RWPE2 (cell line): ENCODE measurements at regions not wholly inside any gene's neighbourhood (a gene's known extent, or its start where the extent isn't known, plus 50 kb on each side); places are given as distances from the start of the nearest gene placed in this dataset.

Experiments
- ATAC-seq: fragments of 200-7000 bp; cut with Tn5 transposase; 3 replicates; pipeline ENCODE4 v1.9.1; 2021; ENCODE audit warnings: low read depth
- DNase-seq: peaks from one replicate; pipeline ENCODE4 v3.0.0-alpha.2; 2020; ENCODE audit warnings: low spot score
- H3K27ac ChIP-seq: fragments of 450-650 bp; 2 replicates; pipeline ENCODE4 v1.5.1; 2017; ENCODE audit warnings: mild to moderate bottlenecking; ENCODE audit not compliant: poor library complexity, severe bottlenecking
- H3K27me3 ChIP-seq: fragments of 250-450 bp; sonication (Bioruptor Pico); 2 replicates; pipeline ENCODE4 v1.5.1; 2021; ENCODE audit warnings: mild to moderate bottlenecking, moderate library complexity; ENCODE audit not compliant: insufficient read depth, poor library complexity, severe bottlenecking
- H3K36me3 ChIP-seq: fragments of 250-450 bp; sonication (Bioruptor Pico); 2 replicates; pipeline ENCODE4 v1.5.1; 2020; ENCODE audit warnings: low read depth, mild to moderate bottlenecking, moderate library complexity
- H3K4me1 ChIP-seq: fragments of 250-450 bp; sonication (Bioruptor Pico); 2 replicates; pipeline ENCODE4 v1.5.1; 2021; ENCODE audit warnings: mild to moderate bottlenecking, moderate library complexity; ENCODE audit not compliant: insufficient read depth, poor library complexity, severe bottlenecking
- H3K4me3 ChIP-seq: fragments of 250-450 bp; sonication (Bioruptor Pico); 2 replicates; pipeline ENCODE4 v1.5.1; 2021; ENCODE audit warnings: mild to moderate bottlenecking, moderate library complexity; ENCODE audit not compliant: severe bottlenecking
- H3K9me3 ChIP-seq: fragments of 250-450 bp; sonication (Bioruptor Pico); 2 replicates; pipeline ENCODE4 v1.5.1; 2021; ENCODE audit warnings: mild to moderate bottlenecking, moderate library complexity; ENCODE audit not compliant: severe bottlenecking
- CTCF ChIP-seq: fragments of 450-650 bp; IDR thresholded peaks from one replicate; pipeline ENCODE4 v1.5.1; 2017; ENCODE audit warnings: mild to moderate bottlenecking, moderate library complexity; ENCODE audit not compliant: poor library complexity, severe bottlenecking

GRCh38 chr9:71279151-71279739 is 157.8 kb upstream of the TRPM3 start:
- H3K9me3 ChIP-seq: no peaks in the 10 kb centered on the region
- H3K27ac ChIP-seq: no peak overlapping the region
- no peaks in the 10 kb centered on the region for H3K4me1 ChIP-seq
- no peak overlapping the region for H3K4me3 ChIP-seq
- no peak for TF ChIP-seq CTCF
- peaks cover 4% of the 10 kb centered on the region for H3K27me3 ChIP-seq
- DNase-seq: no peak
- no peak for ATAC-seq
- no peaks in the 10 kb centered on the region for H3K36me3 ChIP-seq

- H3K4me1 ChIP-seq: no peaks in the 10 kb centered on the region
These were observed 152.2 kb upstream of the TRPM3 start for GRCh38 chr9:71273613-71274012.

GRCh38 chr9:71271602-71272001 is 150.2 kb upstream of the TRPM3 start:
- no peaks in the 10 kb centered on the region for H3K9me3 ChIP-seq
- no peak for DNase-seq
- H3K27ac ChIP-seq: no peak overlapping the region
- no peaks in the 10 kb centered on the region for H3K4me1 ChIP-seq
- H3K27me3 ChIP-seq: no peaks in the 10 kb centered on the region
- no peak for TF ChIP-seq CTCF
- H3K36me3 ChIP-seq: no peaks in the 10 kb centered on the region
- ATAC-seq: no peak
- H3K4me3 ChIP-seq: no peak overlapping the region

More at GRCh38 chr9:71273613-71274012, 152.2 kb upstream of the TRPM3 start:
- no peak for TF ChIP-seq CTCF
- Histone ChIP-seq H3K36me3 (no peaks in the 10 kb centered on the region), H3K27ac (no peak overlapping the region), H3K4me3 (no peak overlapping the region), H3K9me3 (no peaks in the 10 kb centered on the region), H3K27me3 (no peaks in the 10 kb centered on the region)
- DNase-seq: no peak
- ATAC-seq: no peak

GRCh38 chr9:71270554-71270953 is 149.1 kb upstream of the TRPM3 start:
- H3K9me3 ChIP-seq: no peaks in the 10 kb centered on the region
- H3K27me3 ChIP-seq: no peaks in the 10 kb centered on the region
- ATAC-seq (no peak), DNase-seq (no peak)
- no peak overlapping the region for H3K27ac ChIP-seq
- H3K4me3 ChIP-seq: no peak overlapping the region
- no peak for TF ChIP-seq CTCF
- H3K36me3 ChIP-seq: no peaks in the 10 kb centered on the region
- no peaks in the 10 kb centered on the region for H3K4me1 ChIP-seq

- ATAC-seq: no peak
- H3K4me3 ChIP-seq: no peak overlapping the region
- H3K9me3 ChIP-seq: no peaks in the 10 kb centered on the region
- H3K27me3 ChIP-seq: no peaks in the 10 kb centered on the region
- no peak for DNase-seq
- TF ChIP-seq CTCF: no peak
- H3K36me3 ChIP-seq: no peaks in the 10 kb centered on the region
- no peaks in the 10 kb centered on the region for H3K4me1 ChIP-seq
- no peak overlapping the region for H3K27ac ChIP-seq
These were observed 148.4 kb upstream of the TRPM3 start for GRCh38 chr9:71269859-71270258.
